ENCODE measurements at regions not wholly inside any gene's neighbourhood (a gene's known extent, or its start where the extent isn't known, plus 50 kb on each side); places are given as distances from the start of the nearest gene placed in this dataset.

DNA sequence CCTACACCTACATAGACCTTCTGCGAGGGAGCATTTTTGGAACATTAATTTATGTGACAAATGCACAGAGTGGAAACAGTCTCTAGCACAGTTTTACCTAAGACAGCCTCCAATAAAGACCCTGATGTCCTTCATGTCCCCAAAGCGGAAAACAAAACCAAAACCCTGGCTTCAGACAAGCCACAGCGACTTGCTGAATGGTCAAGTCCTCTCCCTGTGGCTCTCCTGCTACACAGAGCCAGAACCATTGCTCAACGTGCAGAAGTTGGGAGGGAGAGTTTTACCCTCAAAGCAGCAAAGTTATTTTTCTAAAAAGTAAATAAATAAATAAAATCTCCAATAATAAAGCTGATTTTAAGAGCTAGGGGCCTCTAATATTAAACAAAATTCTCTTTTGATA, 135.0 kb upstream of the TMEM132C start:
- TF ChIP-seq, protein P1, sequence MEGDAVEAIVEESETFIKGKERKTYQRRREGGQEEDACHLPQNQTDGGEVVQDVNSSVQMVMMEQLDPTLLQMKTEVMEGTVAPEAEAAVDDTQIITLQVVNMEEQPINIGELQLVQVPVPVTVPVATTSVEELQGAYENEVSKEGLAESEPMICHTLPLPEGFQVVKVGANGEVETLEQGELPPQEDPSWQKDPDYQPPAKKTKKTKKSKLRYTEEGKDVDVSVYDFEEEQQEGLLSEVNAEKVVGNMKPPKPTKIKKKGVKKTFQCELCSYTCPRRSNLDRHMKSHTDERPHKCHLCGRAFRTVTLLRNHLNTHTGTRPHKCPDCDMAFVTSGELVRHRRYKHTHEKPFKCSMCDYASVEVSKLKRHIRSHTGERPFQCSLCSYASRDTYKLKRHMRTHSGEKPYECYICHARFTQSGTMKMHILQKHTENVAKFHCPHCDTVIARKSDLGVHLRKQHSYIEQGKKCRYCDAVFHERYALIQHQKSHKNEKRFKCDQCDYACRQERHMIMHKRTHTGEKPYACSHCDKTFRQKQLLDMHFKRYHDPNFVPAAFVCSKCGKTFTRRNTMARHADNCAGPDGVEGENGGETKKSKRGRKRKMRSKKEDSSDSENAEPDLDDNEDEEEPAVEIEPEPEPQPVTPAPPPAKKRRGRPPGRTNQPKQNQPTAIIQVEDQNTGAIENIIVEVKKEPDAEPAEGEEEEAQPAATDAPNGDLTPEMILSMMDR (IDR thresholded peaks at IDR 0.05): no peak
- no peak for TF ChIP-seq EZH2 (IDR thresholded peaks at IDR 0.05)
- no peak for TF ChIP-seq EZH2phosphoT487 (IDR thresholded peaks at IDR 0.05)
